Natural killer cell (primary cell): ENCODE measurements at regions not wholly inside any gene's neighbourhood (a gene's known extent, or its start where the extent isn't known, plus 50 kb on each side); places are given as distances from the start of the nearest gene placed in this dataset.

Experiments
- ATAC-seq, 3 donors: fragments of 150-1000 bp in 2 of 3; fragments of 200-7000 bp in 1 of 3; cut with Tn5 transposase; 1 replicate in 1 of 3; 2 replicates in 2 of 3; pipeline ENCODE4 v1.10.0; 2021; ENCODE audit warnings: mild to moderate bottlenecking in 2 of 3, moderate library complexity in 2 of 3
- DNase-seq, 2 donors: peaks; one replicate each; pipeline versions ENCODE4 v3.0.0 to v3.0.0-alpha.2; 2013 to 2021; ENCODE audit warnings: mixed read lengths in 1 of 2
- H3K27ac ChIP-seq: one replicate; pipeline ENCODE4 v1.5.1; 2013; ENCODE audit warnings: mild to moderate bottlenecking, low read length
- H3K27me3 ChIP-seq: one replicate; pipeline ENCODE4 v1.6.1; 2013; ENCODE audit warnings: low read length; ENCODE audit not compliant: control insufficient read depth, insufficient read depth
- H3K36me3 ChIP-seq: one replicate; pipeline ENCODE4 v1.6.1; 2013; ENCODE audit warnings: low read length; ENCODE audit not compliant: control insufficient read depth, insufficient read depth
- H3K4me1 ChIP-seq: one replicate; pipeline ENCODE4 v1.6.1; 2013; ENCODE audit warnings: low read length; ENCODE audit not compliant: control insufficient read depth, insufficient read depth
- H3K4me3 ChIP-seq: one replicate; pipeline ENCODE4 v1.5.1; 2013; ENCODE audit warnings: low read length
- H3K9me3 ChIP-seq: one replicate; pipeline ENCODE4 v1.6.1; 2013; ENCODE audit warnings: low read length; ENCODE audit not compliant: control insufficient read depth, insufficient read depth
- H3K27ac Mint-ChIP-seq, 2 donors: one replicate each; pipeline ENCODE4 v1.8.0; 2022; ENCODE audit warnings: mild to moderate bottlenecking in 2 of 2, mixed read lengths in 2 of 2, moderate library complexity in 1 of 2
- H3K27me3 Mint-ChIP-seq, 2 donors: one replicate each; pipeline ENCODE4 v1.8.0; 2022; ENCODE audit warnings: low read depth in 2 of 2, mixed read lengths in 2 of 2
- H3K36me3 Mint-ChIP-seq: one replicate; pipeline ENCODE4 v1.8.0; 2022; ENCODE audit warnings: mixed read lengths
- H3K4me1 Mint-ChIP-seq, 2 donors: one replicate each; pipeline ENCODE4 v1.8.0; 2022; ENCODE audit warnings: mixed read lengths in 2 of 2
- H3K4me3 Mint-ChIP-seq: one replicate; pipeline ENCODE4 v1.8.0; 2022; ENCODE audit warnings: mild to moderate bottlenecking, moderate library complexity, mixed read lengths
- H3K9me3 Mint-ChIP-seq, 2 donors: one replicate each; pipeline ENCODE4 v1.8.0; 2022; ENCODE audit warnings: mixed read lengths in 2 of 2
- CTCF ChIP-seq: fragments of 200-600 bp; IDR thresholded peaks from one replicate; pipeline ENCODE4 v1.8.0; 2022; ENCODE audit warnings: antibody characterized with exemption
- WGBS: methylation state at CpG from one replicate; pipeline ENCODE4 v1.1.7; 2013; ENCODE audit warnings: missing lambda C conversion rate; ENCODE audit not compliant: insufficient coverage; 5-methylcytosine and 5-hydroxymethylcytosine counted together
- intact Hi-C: fragments of 100-400 bp; cut with micrococcal nuclease; formaldehyde crosslinking; loops from one replicate; pipeline ENCODE4 v1.14.2; 2022

GRCh38 chrX:22889819-22890218 is 109.9 kb upstream of the DDX53 start:
- DNase-seq (no peak), ATAC-seq (no peak)
- Histone ChIP-seq H3K9me3 (no peaks in the 10 kb centered on the region), H3K27ac (no peak overlapping the region), H3K4me1 (no peaks in the 10 kb centered on the region), H3K27me3 (no peaks in the 10 kb centered on the region), H3K36me3 (no peaks in the 10 kb centered on the region), H3K4me3 (no peak overlapping the region)
- H3K4me1 Mint-ChIP-seq: no peaks in the 10 kb centered on the region
- no peak overlapping the region for H3K4me3 Mint-ChIP-seq
- intact Hi-C loops: no loop called here
- H3K36me3 Mint-ChIP-seq: no peaks in the 10 kb centered on the region
- H3K9me3 Mint-ChIP-seq: peaks cover under 1 to 3% of the 10 kb centered on the region in 2 donors
- no peaks in the 10 kb centered on the region for H3K27me3 Mint-ChIP-seq
- H3K27ac Mint-ChIP-seq: no peak overlapping the region
- no peak for TF ChIP-seq CTCF
- WGBS: 7% methylated on average over 3 of the region's 3 CpGs

GRCh38 chrX:22912616-22913015 is 87.1 kb upstream of the DDX53 start:
- H3K36me3 Mint-ChIP-seq: no peaks in the 10 kb centered on the region
- no peaks in the 10 kb centered on the region for H3K4me1 ChIP-seq
- H3K27ac ChIP-seq: no peak overlapping the region
- no peak overlapping the region for H3K4me3 ChIP-seq
- no peaks in the 10 kb centered on the region for H3K27me3 ChIP-seq
- H3K9me3 Mint-ChIP-seq: no peaks in the 10 kb centered on the region
- no peaks in the 10 kb centered on the region for H3K27me3 Mint-ChIP-seq
- no peak overlapping the region for H3K4me3 Mint-ChIP-seq
- H3K9me3 ChIP-seq: no peaks in the 10 kb centered on the region
- ATAC-seq: no peak
- DNase-seq: no peak
- no peaks in the 10 kb centered on the region for H3K4me1 Mint-ChIP-seq
- WGBS: no CpG with 5 or more reads among the region's 3 CpGs
- TF ChIP-seq CTCF: no peak
- intact Hi-C loops: no loop called here
- H3K27ac Mint-ChIP-seq: no peak overlapping the region
- no peaks in the 10 kb centered on the region for H3K36me3 ChIP-seq

GRCh38 chrX:22922961-22923360 is 76.8 kb upstream of the DDX53 start:
- no peaks in the 10 kb centered on the region for H3K9me3 ChIP-seq
- no peaks in the 10 kb centered on the region for H3K4me1 Mint-ChIP-seq
- H3K27ac Mint-ChIP-seq: no peak overlapping the region
- no peak for TF ChIP-seq CTCF
- H3K27me3 Mint-ChIP-seq: no peaks in the 10 kb centered on the region
- H3K36me3 ChIP-seq: no peaks in the 10 kb centered on the region
- no peaks in the 10 kb centered on the region for H3K4me1 ChIP-seq
- no peak for ATAC-seq
- H3K27me3 ChIP-seq: no peaks in the 10 kb centered on the region
- DNase-seq: no peak
- peaks cover 0 to 2% of the 10 kb centered on the region in 2 donors for H3K9me3 Mint-ChIP-seq
- no peak overlapping the region for H3K4me3 Mint-ChIP-seq
- intact Hi-C loops: no loop called here
- no peak overlapping the region for H3K27ac ChIP-seq
- no peak overlapping the region for H3K4me3 ChIP-seq
- WGBS: 16% methylated on average over 5 of the region's 5 CpGs
- H3K36me3 Mint-ChIP-seq: no peaks in the 10 kb centered on the region

GRCh38 chrX:22934640-22935039 is 65.1 kb upstream of the DDX53 start:
- Histone ChIP-seq H3K36me3 (no peaks in the 10 kb centered on the region), H3K4me1 (no peaks in the 10 kb centered on the region), H3K27ac (no peak overlapping the region), H3K27me3 (no peaks in the 10 kb centered on the region), H3K9me3 (no peaks in the 10 kb centered on the region), H3K4me3 (no peak overlapping the region)
- Mint-ChIP-seq H3K4me1 (no peaks in the 10 kb centered on the region), H3K9me3 (peaks cover 6 to 7% of the 10 kb centered on the region in 2 donors), H3K27ac (no peak overlapping the region), H3K27me3 (no peaks in the 10 kb centered on the region), H3K36me3 (no peaks in the 10 kb centered on the region), H3K4me3 (no peak overlapping the region)
- intact Hi-C loops: no loop called here
- no peak for TF ChIP-seq CTCF
- WGBS: 100% methylated on average over 1 of the region's 2 CpGs
- no peak for DNase-seq
- ATAC-seq: no peak
